ENCODE measurements at regions not wholly inside any gene's neighbourhood (a gene's known extent, or its start where the extent isn't known, plus 50 kb on each side); places are given as distances from the start of the nearest gene placed in this dataset.
A peak's percentile ranks its signal among the peaks of the same experiment; 100 is the strongest.
"Not testable (repeated sequence)": the region's sequence is repeated elsewhere in the genome, so short reads cannot be mapped to it uniquely, and the experiment has no call there.

- DNase-seq (ENCODE audit: low spot score), result peak; percentile 28
Measured at GRCh38 chr9:93879662-93880407, 75.3 kb downstream of the BARX1 start.

GRCh38 chr9:93875330-93875729 lies 79.8 kb downstream of the BARX1 start:
- no peak for DNase-seq (ENCODE audit: low spot score)
- no peak for ATAC-seq

More at GRCh38 chr9:93879662-93880407, 75.3 kb downstream of the BARX1 start:
- not testable (repeated sequence) for ATAC-seq

- no peak for DNase-seq (ENCODE audit: low spot score)
- no peak for ATAC-seq
Measured at GRCh38 chr9:93874242-93874641, 80.9 kb downstream of the BARX1 start.

GRCh38 chr9:93871286-93871685 lies 83.9 kb downstream of the BARX1 start:
- no peak for DNase-seq (ENCODE audit: low spot score)
- ATAC-seq, result no peak

GRCh38 chr9:93869863-93870262 lies 85.3 kb downstream of the BARX1 start:
- no peak for ATAC-seq
- DNase-seq (ENCODE audit: low spot score), result no peak

GRCh38 chr9:93869088-93869487 lies 86.1 kb downstream of the BARX1 start:
- DNase-seq (ENCODE audit: low spot score) (no peak), ATAC-seq (no peak)

GRCh38 chr9:93865716-93866115 lies 89.4 kb downstream of the BARX1 start:
- DNase-seq (ENCODE audit: low spot score) (no peak), ATAC-seq (no peak)

GRCh38 chr9:93865245-93865644 lies 89.9 kb downstream of the BARX1 start:
- no peak for DNase-seq (ENCODE audit: low spot score)
- no peak for ATAC-seq

GRCh38 chr9:93864840-93865239 lies 90.3 kb downstream of the BARX1 start:
- ATAC-seq (no peak), DNase-seq (ENCODE audit: low spot score) (no peak)

GRCh38 chr9:93864032-93864431 lies 91.1 kb downstream of the BARX1 start:
- DNase-seq (ENCODE audit: low spot score), result no peak
- ATAC-seq, result no peak

GRCh38 chr9:93862877-93863545 lies 92.1 kb downstream of the BARX1 start:
- DNase-seq (ENCODE audit: low spot score) (no peak), ATAC-seq (no peak)

GRCh38 chr9:93861736-93862358 lies 93.3 kb downstream of the BARX1 start:
- no peak for ATAC-seq

GRCh38 chr9:93860694-93861658 lies 94.2 kb downstream of the BARX1 start:
- ATAC-seq, result no peak
- no peak for DNase-seq (ENCODE audit: low spot score)

More at GRCh38 chr9:93861736-93862358, 93.3 kb downstream of the BARX1 start:
- no peak for DNase-seq (ENCODE audit: low spot score)

- ATAC-seq (no peak), DNase-seq (ENCODE audit: low spot score) (no peak)
Measured at GRCh38 chr9:93859431-93860215, 95.5 kb downstream of the BARX1 start.

- DNase-seq (ENCODE audit: low spot score) (no peak), ATAC-seq (no peak)
Measured at GRCh38 chr9:93857528-93857927, 97.6 kb downstream of the BARX1 start.

GRCh38 chr9:93852728-93853127 lies 102.4 kb downstream of the BARX1 start:
- ATAC-seq (no peak), DNase-seq (ENCODE audit: low spot score) (no peak)

- ATAC-seq (no peak), DNase-seq (ENCODE audit: low spot score) (no peak)
Measured at GRCh38 chr9:93846349-93846748, 108.8 kb downstream of the BARX1 start.

- DNase-seq (ENCODE audit: low spot score) (no peak), ATAC-seq (no peak)
Measured at GRCh38 chr9:93843396-93843795, 111.8 kb downstream of the BARX1 start.

- DNase-seq (ENCODE audit: low spot score) (peak; percentile 18), ATAC-seq (no peak)
Measured at GRCh38 chr9:93830606-93831005, 124.5 kb downstream of the BARX1 start.

GRCh38 chr9:93830012-93830596 lies 125.1 kb downstream of the BARX1 start:
- ATAC-seq (no peak), DNase-seq (ENCODE audit: low spot score) (peak; percentile 26)
